ENCODE measurements at regions not wholly inside any gene's neighbourhood (a gene's known extent, or its start where the extent isn't known, plus 50 kb on each side); places are given as distances from the start of the nearest gene placed in this dataset.

- no peak for TF ChIP-seq POLR2A (IDR thresholded peaks at IDR 0.05)
- TF ChIP-seq CTCF (IDR thresholded peaks at IDR 0.05 in 4 of 5, conservative IDR thresholded peaks at IDR 0.05 in 1 of 5) = no peak
These were observed 1046.7 kb upstream of the B3GALT2 start for GRCh38 chr1:194233069-194233468.
